ENCODE measurements at regions not wholly inside any gene's neighbourhood (a gene's known extent, or its start where the extent isn't known, plus 50 kb on each side); places are given as distances from the start of the nearest gene placed in this dataset.
"Not testable (repeated sequence)": the region's sequence is repeated elsewhere in the genome, so short reads cannot be mapped to it uniquely, and the experiment has no call there.

- DNase-seq; intact Hi-C loops (cut with DNase I, micrococcal nuclease); ATAC-seq: not testable (repeated sequence)
These were observed 435.2 kb downstream of the ZNF479 start for GRCh38 chr7:56697058-56697457.

- no peak for DNase-seq
- intact Hi-C loops (cut with DNase I, micrococcal nuclease), result no loop called here
- ATAC-seq, result no peak
These were observed 445.9 kb downstream of the ZNF479 start for GRCh38 chr7:56686276-56686859.

GRCh38 chr7:56639173-56639746 lies 493.0 kb downstream of the ZNF479 start:
- ATAC-seq (no peak), DNase-seq (no peak)
- intact Hi-C loops (cut with DNase I, micrococcal nuclease), result no loop called here

- intact Hi-C loops (cut with DNase I, micrococcal nuclease), result no loop called here
- ATAC-seq, result no peak
- no peak for DNase-seq
These were observed 493.7 kb upstream of the NUPR2 start for GRCh38 chr7:56609852-56610355.

- DNase-seq (no peak), ATAC-seq (no peak)
- intact Hi-C loops (cut with DNase I, micrococcal nuclease), result no loop called here
These were observed 488.9 kb upstream of the NUPR2 start for GRCh38 chr7:56605146-56605545.

GRCh38 chr7:56578612-56579011 lies 462.4 kb upstream of the NUPR2 start:
- ATAC-seq, result no peak
- DNase-seq, result no peak
- intact Hi-C loops (cut with DNase I, micrococcal nuclease), result no loop called here

- intact Hi-C loops (cut with DNase I, micrococcal nuclease), result no loop called here
- DNase-seq, result no peak
- no peak for ATAC-seq
These were observed 454.8 kb upstream of the NUPR2 start for GRCh38 chr7:56570968-56571367.

GRCh38 chr7:56538541-56539429 lies 422.6 kb upstream of the NUPR2 start:
- no peak for ATAC-seq
- DNase-seq, result no peak
- intact Hi-C loops (cut with DNase I, micrococcal nuclease), result no loop called here

GRCh38 chr7:56537952-56538351 lies 421.7 kb upstream of the NUPR2 start:
- intact Hi-C loops (cut with DNase I, micrococcal nuclease), result no loop called here
- DNase-seq (no peak), ATAC-seq (no peak)

GRCh38 chr7:56537477-56537876 lies 421.3 kb upstream of the NUPR2 start:
- ATAC-seq (no peak), DNase-seq (no peak)
- intact Hi-C loops (cut with DNase I, micrococcal nuclease), result no loop called here

GRCh38 chr7:56495165-56495564 lies 378.9 kb upstream of the NUPR2 start:
- ATAC-seq (no peak), DNase-seq (no peak)
- intact Hi-C loops (cut with DNase I, micrococcal nuclease), result no loop called here

GRCh38 chr7:56493704-56494450 lies 377.7 kb upstream of the NUPR2 start:
- ATAC-seq, result no peak
- DNase-seq, result no peak
- intact Hi-C loops (cut with DNase I, micrococcal nuclease), result no loop called here

- DNase-seq, result no peak
- intact Hi-C loops (cut with DNase I, micrococcal nuclease), result no loop called here
- ATAC-seq, result no peak
These were observed 377.0 kb upstream of the NUPR2 start for GRCh38 chr7:56493196-56493595.

GRCh38 chr7:56491636-56492425 lies 375.6 kb upstream of the NUPR2 start:
- intact Hi-C loops (cut with DNase I, micrococcal nuclease), result no loop called here
- ATAC-seq (no peak), DNase-seq (no peak)

GRCh38 chr7:56483861-56484550 lies 367.8 kb upstream of the NUPR2 start:
- intact Hi-C loops (cut with DNase I, micrococcal nuclease), result no loop called here
- DNase-seq (no peak), ATAC-seq (no peak)

GRCh38 chr7:56483153-56483552 lies 366.9 kb upstream of the NUPR2 start:
- ATAC-seq (no peak), DNase-seq (no peak)
- intact Hi-C loops (cut with DNase I, micrococcal nuclease), result no loop called here

- intact Hi-C loops (cut with DNase I, micrococcal nuclease), result no loop called here
- ATAC-seq (no peak), DNase-seq (no peak)
These were observed 363.5 kb upstream of the NUPR2 start for GRCh38 chr7:56479748-56480147.

GRCh38 chr7:56479136-56479535 lies 362.9 kb upstream of the NUPR2 start:
- DNase-seq, result no peak
- ATAC-seq, result no peak
- intact Hi-C loops (cut with DNase I, micrococcal nuclease), result no loop called here

All from left colon (tissue), 2 donors.